Globus pallidus (tissue), 1 donor: ENCODE measurements at regions not wholly inside any gene's neighbourhood (a gene's known extent, or its start where the extent isn't known, plus 50 kb on each side); places are given as distances from the start of the nearest gene placed in this dataset.

ENCODE experiments used
- DNase-seq: peaks from one replicate; pipeline ENCODE4 v3.0.0-alpha.2; 2015; ENCODE audit warnings: low spot score

- no peak for DNase-seq
Observed at GRCh38 chr5:5558102-5558501, 135.6 kb downstream of the ICE1 start.

- DNase-seq = no peak
Observed at GRCh38 chr5:5551499-5551898, 129.0 kb downstream of the ICE1 start.

DNA sequence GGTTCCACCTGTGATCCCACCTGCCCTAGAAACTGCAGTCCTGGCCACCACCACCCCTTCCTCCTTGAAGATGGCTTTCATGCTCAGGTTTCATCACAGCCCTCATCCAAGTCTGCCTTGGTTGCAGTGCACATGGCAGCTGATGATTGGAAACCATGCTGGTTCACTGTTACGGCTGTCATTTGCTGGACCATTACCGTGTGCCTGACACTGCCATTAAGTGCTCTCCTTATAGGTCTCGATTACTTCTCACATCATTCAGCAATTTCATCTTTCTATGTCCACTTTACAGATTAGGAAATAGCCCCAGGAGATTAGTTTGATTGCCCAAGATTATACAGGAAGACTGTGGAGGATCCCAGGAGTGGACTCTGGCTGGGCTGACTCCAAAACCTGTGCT, 123.9 kb downstream of the ICE1 start:
- DNase-seq = no peak

DNA sequence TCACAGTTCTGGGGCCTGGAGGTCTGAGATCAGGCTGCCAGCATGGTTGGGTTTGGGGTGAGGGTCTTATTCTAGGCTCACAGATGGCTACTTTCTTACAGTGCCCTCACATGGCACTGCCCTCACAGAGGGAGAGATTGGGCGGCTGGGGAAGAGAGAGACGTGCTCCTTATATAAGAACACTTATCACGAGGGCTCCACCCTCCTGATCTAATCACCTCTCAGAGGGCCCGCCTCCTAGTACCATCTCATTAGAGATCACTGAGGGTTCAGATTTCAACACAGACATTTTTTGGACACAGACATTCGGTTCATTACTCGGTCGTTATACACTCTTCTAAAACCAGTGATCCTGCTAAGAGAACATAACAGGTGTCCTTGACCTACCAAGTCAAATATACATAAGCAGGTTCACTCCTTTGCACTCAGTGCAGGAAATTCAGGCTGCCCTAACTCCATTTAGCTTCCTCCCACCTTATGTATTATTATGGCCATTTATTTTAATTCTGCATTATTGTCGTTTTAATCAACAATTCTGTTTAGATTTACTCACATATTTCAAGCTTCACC, 121.7 kb downstream of the ICE1 start:
- no peak for DNase-seq

DNA sequence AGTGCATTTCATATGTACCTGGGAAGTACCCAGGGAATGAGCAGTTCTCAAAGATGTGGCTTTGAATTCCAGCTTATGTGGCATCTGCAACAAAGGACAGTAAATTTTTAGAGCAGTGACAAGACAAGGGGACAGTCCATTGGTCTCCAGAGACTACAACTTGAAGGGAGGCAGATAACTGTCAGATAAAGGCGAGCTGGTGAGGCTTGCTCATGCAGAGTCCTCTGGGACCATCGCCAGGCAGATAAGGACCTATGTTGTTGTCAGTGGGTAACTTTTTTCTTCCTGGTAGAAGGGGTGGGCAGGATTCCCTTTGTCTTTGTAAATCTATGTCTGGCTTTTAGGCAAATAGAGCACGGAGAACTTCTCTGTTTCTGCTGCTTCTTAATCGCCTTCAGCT, 120.2 kb downstream of the ICE1 start:
- no peak for DNase-seq

DNA sequence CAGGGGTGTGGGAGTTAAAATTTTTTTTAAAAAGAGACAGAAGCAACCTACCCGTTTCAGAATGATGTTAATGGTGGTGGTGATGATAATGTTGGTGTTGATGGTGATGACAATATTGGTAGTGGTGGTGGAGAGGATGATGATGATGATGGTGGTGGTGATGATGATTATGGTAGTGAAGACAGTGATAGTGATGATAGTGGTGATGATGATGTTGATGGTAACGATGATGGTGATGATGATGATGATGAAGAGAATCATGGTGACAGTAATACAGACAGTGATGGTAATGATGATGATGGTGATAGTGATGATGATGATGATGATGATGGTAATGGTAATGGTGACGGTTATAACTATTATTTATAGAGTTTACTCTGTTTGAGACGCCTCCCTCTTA, 117.6 kb downstream of the ICE1 start:
- DNase-seq = no peak
